Right hindlimb (tissue), 1 donor: ENCODE measurements at regions not wholly inside any gene's neighbourhood (a gene's known extent, or its start where the extent isn't known, plus 50 kb on each side); places are given as distances from the start of the nearest gene placed in this dataset.
"Not testable (repeated sequence)": the region's sequence is repeated elsewhere in the genome, so short reads cannot be mapped to it uniquely, and the experiment has no call there.

Experiments used
- DNase-seq: peaks from one replicate; pipeline ENCODE4 v3.0.0-alpha.2; 2018

- DNase-seq: not testable (repeated sequence)
Observed at GRCh38 chr9:87049929-87050608, 102.8 kb upstream of the GAS1 start.

- no peak for DNase-seq
Observed at GRCh38 chr9:87054999-87055686, 107.8 kb upstream of the GAS1 start.

DNA sequence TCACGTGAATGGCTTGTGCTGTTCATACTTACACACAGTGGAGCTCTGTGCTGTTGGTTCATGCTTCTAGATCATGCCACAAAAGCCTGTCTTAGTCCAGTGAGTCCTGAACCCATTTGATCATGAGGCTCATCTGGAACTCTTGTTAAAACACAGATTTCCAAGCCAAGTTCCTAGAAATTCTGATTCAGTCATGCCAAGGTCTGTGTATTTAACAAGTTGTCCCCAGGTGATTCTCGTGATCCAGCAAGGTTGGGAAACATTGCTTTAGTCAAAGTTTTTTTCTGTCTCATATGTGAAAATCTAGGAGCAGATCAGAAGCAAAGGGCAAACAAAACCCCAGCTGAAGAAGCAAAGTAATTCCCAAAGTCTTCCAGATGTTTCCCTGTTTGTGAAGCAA is 112.5 kb upstream of the GAS1 start:
- no peak for DNase-seq

GRCh38 chr9:87062746-87063145 is 115.4 kb upstream of the GAS1 start:
- DNase-seq: no peak

- DNase-seq: no peak
Observed at GRCh38 chr9:87063246-87063645, 115.9 kb upstream of the GAS1 start.

GRCh38 chr9:87063871-87064270 is 116.6 kb upstream of the GAS1 start:
- DNase-seq: no peak

DNA sequence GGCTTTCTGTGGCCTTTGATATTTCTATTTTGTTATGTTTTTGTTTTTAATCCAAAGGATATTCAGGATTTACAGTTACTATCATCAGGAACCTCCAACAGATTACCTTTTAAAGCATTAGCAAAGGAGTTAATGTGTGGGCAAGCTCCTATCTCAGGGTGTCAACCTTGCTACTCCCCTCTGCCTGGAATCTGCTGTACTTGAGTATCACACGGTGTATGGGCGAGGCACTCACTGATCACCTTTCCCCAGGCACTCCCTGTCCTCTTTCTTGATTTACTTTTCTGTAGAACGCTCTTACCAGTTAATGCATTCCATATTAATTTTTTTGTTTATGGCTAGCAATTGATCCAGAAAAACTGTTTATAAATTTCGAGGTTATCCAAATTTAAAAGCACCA is 117.0 kb upstream of the GAS1 start:
- no peak for DNase-seq

DNA sequence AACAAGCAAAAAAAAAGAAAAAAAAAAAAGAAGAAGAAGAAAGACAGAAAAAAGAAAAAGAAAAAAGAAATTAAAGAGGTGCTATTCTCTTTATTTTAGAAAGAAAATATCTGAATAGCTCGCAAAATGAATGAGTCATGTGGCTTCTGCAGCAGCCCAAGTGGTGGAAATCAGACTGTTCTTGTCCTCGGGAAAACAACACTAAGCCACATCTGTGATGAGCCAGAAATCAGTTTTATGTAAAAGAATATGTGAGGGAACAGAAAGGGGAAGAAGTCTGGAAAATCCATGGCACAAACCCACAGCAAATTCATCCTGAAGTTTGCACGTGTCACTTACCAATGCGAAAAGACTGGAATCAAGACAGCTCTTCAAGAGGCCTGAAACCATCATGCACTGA is 118.7 kb upstream of the GAS1 start:
- DNase-seq: no peak

DNA sequence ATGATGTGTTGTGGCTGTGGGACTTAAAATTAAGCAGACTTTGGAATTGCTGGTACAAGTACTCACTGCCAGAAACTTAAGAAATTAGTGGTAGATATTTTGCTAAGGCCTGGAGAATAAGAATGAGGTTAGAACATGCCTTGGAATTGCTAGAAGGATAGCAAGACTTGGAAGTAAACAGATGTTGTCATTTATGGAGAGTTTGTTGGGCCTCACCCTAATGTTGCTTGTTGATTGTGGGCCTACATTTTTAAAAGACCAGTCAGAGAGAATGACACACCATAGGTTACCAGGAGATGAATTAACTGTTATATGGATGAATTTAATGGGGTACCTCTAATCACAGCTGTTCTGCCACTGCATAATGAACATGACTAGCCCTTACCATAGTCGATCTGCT is 120.1 kb upstream of the GAS1 start:
- no peak for DNase-seq

- no peak for DNase-seq
Observed at GRCh38 chr9:87068177-87068840, 121.0 kb upstream of the GAS1 start.

- DNase-seq: no peak
Observed at GRCh38 chr9:87069690-87070089, 122.4 kb upstream of the GAS1 start.

GRCh38 chr9:87070336-87070735 is 123.0 kb upstream of the GAS1 start:
- DNase-seq: no peak

DNA sequence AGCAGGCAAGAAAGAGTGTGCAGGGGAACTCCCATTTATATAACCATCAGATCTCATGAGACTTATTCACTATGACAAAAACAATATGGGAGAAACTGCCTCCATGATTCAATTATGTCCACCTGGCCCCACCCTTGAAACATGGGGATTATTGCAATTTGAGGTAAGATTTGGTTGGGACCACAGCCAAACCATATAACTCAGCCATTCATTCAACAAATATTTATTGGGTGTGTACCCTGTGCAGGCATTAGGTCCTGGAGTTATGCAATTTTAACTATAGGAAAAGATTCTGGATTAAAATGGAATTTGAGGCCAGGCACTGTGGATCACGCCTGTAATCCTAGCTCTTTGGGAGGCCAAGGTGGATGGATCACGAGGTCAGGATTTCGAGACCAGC is 124.2 kb upstream of the GAS1 start:
- no peak for DNase-seq

DNA sequence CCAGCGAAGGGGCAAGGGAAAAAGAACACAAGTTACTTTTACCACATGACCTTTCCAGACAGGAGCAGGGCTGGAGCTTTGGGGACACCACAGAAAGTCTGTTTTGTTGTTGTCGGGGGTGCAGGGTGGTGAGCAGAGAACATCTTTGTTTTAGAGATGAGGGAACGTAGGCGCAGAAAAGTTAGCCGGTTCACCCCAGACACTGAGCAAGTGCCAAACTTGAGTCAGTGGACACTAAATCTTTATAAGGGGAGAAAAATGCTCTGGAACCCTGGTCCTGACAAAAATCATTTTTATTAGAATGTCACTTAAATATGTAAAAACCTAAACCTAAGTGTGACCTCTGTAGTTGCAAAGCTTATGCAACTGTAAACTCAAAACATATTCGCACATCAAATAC is 126.4 kb upstream of the GAS1 start:
- DNase-seq: no peak

DNA sequence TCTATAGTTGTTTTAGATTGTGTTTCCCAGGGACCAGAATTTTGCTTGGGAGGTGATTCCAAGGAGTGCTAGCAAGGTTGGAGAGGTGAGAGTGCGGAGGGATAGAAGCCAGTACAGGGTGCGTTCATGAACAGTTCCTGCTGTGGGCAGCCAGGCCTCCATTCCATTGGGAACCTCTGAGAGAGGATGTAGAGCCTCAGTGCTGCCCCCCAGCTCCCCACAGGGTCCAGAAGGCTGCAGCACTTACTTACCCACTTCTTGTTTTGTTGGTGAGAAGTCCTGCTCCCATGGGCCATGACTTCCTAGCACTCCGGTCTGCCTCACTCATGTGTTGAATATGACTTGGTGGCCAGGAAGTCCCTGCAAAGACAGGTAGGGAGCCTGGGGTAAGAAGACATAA is 128.2 kb upstream of the GAS1 start:
- DNase-seq: no peak

DNA sequence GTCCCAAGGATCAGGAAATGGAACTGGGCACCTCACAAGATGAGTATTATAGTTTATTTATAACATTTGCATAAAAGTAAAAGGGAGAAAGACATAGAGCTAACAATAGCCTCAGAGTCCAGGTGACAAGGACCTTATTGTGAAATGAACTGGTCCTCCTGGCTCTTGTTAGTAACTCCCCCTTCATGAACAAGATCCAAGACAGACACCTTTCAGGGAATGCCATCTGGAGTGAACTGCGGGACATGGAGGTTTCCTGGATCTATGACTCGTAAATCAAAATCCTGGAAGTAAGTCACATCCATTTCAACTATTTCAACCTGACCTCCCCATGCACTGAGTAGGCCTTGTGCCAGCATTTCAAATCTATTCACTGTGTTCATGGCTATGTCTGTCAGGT is 129.5 kb upstream of the GAS1 start:
- no peak for DNase-seq

- DNase-seq: no peak
Observed at GRCh38 chr9:87077986-87078385, 130.7 kb upstream of the GAS1 start.

DNA sequence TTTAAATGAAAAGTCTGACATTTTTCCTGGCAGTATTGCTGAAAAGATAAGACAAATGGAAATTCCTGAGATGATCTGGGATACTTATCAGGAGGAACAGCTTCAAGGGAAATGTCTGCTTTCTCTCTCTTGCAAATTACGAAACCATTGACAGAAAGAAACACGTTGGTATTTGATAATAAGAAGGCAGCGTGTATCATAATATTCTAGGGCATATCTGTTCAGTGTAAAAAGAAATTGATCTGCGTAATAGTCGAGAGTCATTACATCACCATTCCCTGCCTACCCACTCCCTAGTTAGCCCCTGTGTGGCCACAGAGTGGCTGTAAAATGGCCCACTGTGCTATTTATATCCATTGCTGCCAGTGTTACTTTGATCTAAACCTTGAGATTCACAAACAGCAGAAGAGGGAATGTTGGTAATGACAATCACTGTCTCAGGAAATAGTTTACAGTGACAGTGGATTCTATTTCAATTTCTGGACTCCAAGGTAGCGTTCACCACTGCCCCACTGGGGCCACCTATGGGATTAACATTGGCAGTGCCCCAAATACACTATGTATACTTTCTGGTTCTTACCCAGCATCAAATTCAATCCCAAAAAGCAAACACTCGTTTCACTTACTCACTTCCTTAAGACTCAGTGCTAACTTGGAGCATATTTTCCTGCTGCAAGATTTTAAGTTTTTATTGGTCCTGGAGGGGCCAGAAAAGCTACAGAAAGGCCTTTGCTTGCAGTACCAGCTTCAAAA is 133.4 kb upstream of the GAS1 start:
- no peak for DNase-seq

GRCh38 chr9:87081503-87081902 is 134.2 kb upstream of the GAS1 start:
- DNase-seq: no peak

GRCh38 chr9:87083986-87084385 is 136.7 kb upstream of the GAS1 start:
- DNase-seq: no peak

GRCh38 chr9:87084407-87084806 is 137.1 kb upstream of the GAS1 start:
- no peak for DNase-seq

GRCh38 chr9:87085073-87085472 is 137.8 kb upstream of the GAS1 start:
- DNase-seq: no peak

DNA sequence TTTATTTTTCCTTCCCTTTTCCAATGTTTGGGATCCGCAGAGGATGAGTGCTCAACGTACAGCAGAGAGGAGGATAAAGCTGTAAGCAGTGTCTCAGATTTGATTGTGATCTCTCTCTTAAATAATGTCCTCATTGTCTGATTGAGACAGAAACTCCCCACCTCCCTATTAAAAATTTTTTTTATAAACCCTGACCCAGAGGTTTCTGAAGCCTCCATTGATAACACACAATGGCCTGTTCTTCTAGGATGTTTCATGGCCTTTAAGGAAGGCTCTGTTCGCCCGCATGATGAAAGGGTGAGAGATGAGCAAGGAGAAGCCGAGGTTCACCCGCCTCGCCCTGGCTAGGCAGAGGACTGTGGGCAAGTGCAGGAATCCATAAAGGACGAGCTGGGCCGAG is 138.2 kb upstream of the GAS1 start:
- no peak for DNase-seq
